GM10847 (cell line): ENCODE measurements at regions not wholly inside any gene's neighbourhood (a gene's known extent, or its start where the extent isn't known, plus 50 kb on each side); places are given as distances from the start of the nearest gene placed in this dataset.

Experiments used
- POLR2A ChIP-seq: IDR thresholded peaks from 2 replicates; pipeline ENCODE4 v1.6.1; 2011; ENCODE audit not compliant: insufficient read length; ENCODE audit errors: extremely low read depth

GRCh38 chr14:53581504-53581903 is 375.1 kb downstream of the BMP4 start:
- no peak for TF ChIP-seq POLR2A

DNA sequence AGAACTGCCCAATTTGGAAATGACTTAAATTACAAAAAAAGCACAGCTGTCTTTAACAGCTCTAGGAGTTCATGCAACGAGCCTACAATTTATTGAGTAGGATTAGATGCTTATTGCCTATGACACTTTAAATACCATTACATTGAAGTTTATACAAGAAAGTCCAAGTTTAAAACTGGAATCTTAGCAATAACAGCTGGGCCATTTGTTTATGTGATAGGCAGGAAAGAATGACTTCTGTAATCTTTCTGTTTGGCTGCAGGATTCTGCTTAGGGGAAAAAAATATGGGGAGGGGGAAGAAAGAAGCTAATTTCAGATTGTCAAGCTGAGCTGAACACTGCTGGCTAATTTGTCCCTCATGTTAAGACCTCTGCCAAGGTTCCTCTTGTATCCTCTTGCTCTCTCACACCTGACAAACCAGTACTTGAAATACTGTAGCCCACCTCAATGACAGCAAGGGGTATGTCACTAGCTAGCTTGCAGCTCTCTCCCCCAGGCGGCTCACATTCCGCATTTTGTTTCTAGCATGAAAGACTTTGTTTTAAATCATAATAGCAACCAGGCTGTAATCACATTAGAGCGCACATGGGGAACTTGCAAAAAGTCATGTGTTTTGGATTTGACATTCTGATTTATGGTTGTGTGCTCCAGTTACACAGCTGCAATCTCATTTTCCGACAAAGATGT is 384.8 kb downstream of the BMP4 start:
- no peak for TF ChIP-seq POLR2A

GRCh38 chr14:53570411-53571387 is 385.9 kb downstream of the BMP4 start:
- no peak for TF ChIP-seq POLR2A

GRCh38 chr14:53569446-53569845 is 387.2 kb downstream of the BMP4 start:
- no peak for TF ChIP-seq POLR2A

- TF ChIP-seq POLR2A: no peak
Observed at GRCh38 chr14:53567236-53567780, 389.3 kb downstream of the BMP4 start.

DNA sequence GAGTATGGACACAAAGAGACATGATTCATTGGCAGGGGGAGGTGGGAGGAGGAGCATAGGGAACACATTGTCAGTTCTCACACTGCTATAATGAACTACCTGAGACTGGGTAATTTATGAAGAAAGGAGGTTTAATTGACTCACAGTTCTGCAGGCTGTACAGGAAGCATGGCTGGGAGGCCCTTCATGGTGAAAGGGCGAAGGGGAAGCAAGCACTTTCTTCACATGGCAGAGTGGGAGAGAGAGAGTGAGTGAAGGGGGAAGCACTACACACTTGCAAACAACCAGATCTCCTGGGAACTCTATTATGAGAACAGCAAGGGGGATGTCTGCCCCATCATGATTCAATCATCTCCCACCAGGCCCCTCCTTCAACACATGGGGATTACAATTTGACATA is 391.8 kb downstream of the BMP4 start:
- TF ChIP-seq POLR2A: no peak

DNA sequence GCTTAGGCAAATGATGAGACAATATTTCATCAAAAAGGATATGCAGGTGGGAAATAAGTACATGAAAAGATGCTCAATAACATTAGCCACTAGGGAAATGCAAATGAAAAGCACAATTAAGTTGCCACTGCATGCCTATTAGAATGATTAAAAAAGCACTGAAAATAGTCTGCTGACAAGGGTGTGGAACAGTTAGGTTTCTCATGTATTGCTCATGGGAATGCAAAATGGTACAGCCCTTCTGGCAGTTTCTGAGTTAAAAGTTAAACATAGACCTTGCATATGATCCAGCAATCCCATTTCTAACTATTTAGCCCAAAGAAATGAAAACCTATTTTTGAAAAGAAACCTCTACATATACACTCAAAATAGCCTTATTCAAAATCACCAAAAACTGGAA is 393.0 kb downstream of the BMP4 start:
- no peak for TF ChIP-seq POLR2A

DNA sequence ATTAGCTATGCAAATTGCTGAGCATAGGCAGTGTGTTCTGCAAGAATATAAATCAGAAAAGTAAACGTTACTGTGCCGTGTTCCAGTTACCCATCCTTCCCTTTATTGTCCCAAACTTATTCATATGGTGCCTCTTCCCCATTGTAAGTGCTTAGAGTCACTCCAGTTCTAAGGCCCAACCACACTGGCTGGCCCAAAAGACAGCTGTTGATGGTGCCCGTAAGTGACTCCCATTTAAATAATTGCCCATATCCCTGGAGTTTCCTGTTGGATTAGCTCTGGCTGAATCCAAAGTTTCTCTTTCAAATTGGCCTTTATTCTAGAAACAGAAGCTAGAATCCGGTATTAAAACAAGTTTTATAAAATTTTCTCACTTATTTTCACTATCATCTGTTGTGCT is 400.1 kb upstream of the DDHD1 start:
- no peak for TF ChIP-seq POLR2A

DNA sequence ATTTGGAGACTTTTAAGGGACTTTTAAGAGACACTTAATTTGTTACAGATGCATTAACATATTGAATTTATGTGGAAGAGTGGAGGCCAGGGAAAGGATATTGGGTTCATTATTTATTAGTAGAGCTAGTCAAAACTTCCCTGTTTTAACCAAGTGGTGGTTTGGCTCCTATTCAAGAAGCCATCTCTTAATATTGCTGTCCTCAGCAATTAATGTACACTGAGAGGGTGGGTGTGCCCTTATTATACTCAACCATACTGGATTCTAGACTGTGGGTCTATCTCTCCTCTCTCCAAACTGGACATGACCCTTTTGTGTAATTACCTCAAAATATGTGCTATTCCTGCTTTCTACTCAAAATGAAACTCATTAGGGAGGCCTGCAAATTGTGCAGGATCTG is 398.7 kb upstream of the DDHD1 start:
- no peak for TF ChIP-seq POLR2A

GRCh38 chr14:53550776-53551175 is 397.7 kb upstream of the DDHD1 start:
- TF ChIP-seq POLR2A: no peak

GRCh38 chr14:53549956-53550355 is 396.8 kb upstream of the DDHD1 start:
- TF ChIP-seq POLR2A: no peak

- no peak for TF ChIP-seq POLR2A
Observed at GRCh38 chr14:53547593-53547992, 394.5 kb upstream of the DDHD1 start.

GRCh38 chr14:53545217-53545616 is 392.1 kb upstream of the DDHD1 start:
- TF ChIP-seq POLR2A: no peak

DNA sequence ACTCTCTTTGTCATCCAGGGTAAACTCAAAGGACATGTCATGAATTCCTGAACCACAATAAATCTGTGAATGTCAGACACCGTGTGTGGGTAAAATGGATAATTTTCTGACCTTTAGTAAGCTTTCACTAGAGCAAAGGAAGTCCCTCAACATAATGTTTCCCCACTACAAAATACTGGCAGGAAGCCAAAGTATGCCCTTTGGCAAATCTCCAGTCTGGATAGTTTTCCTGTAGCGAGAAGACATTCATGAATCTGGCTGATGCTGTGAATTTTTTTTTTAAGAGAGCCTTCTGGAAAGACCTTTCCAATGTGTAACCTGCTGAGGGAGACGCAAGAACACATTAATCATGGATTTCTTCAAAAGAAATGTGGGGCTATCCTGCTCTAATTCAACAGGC is 389.6 kb upstream of the DDHD1 start:
- TF ChIP-seq POLR2A: no peak

DNA sequence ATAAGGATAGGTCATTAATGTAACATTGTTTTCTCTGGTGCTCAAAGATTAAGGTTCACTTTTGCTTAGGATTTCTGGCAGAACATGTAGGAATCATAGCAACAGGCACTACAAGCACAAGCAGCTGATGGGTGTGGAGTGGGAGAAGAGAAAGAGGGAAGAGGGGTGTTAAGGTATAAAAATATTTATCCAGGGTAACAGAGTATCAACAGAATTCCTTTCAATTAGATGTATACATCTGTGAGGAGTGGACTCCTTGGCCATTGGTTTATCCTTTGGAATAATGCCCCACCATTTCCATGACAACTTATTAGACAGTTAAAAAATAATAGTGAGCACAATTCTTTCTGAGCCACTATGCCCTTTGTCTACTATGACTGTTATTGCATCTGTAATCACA is 388.3 kb upstream of the DDHD1 start:
- TF ChIP-seq POLR2A: no peak
